ENCODE measurements at regions not wholly inside any gene's neighbourhood (a gene's known extent, or its start where the extent isn't known, plus 50 kb on each side); places are given as distances from the start of the nearest gene placed in this dataset.

- TF ChIP-seq, protein P1, sequence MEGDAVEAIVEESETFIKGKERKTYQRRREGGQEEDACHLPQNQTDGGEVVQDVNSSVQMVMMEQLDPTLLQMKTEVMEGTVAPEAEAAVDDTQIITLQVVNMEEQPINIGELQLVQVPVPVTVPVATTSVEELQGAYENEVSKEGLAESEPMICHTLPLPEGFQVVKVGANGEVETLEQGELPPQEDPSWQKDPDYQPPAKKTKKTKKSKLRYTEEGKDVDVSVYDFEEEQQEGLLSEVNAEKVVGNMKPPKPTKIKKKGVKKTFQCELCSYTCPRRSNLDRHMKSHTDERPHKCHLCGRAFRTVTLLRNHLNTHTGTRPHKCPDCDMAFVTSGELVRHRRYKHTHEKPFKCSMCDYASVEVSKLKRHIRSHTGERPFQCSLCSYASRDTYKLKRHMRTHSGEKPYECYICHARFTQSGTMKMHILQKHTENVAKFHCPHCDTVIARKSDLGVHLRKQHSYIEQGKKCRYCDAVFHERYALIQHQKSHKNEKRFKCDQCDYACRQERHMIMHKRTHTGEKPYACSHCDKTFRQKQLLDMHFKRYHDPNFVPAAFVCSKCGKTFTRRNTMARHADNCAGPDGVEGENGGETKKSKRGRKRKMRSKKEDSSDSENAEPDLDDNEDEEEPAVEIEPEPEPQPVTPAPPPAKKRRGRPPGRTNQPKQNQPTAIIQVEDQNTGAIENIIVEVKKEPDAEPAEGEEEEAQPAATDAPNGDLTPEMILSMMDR (IDR thresholded peaks at IDR 0.05), result no peak
- TF ChIP-seq POLR2A (IDR thresholded peaks at IDR 0.05), result no peak
Measured at GRCh38 chr3:193754719-193755118, 161.7 kb downstream of the OPA1 start.

All from esophagus squamous epithelium (tissue), 4 donors.